RPMI7951 (cell line): ENCODE measurements at regions not wholly inside any gene's neighbourhood (a gene's known extent, or its start where the extent isn't known, plus 50 kb on each side); places are given as distances from the start of the nearest gene placed in this dataset.
A peak's percentile ranks its signal among the peaks of the same experiment; 100 is the strongest.
"Not testable (repeated sequence)": the region's sequence is repeated elsewhere in the genome, so short reads cannot be mapped to it uniquely, and the experiment has no call there.

Experiments
- DNase-seq: peaks from one replicate; pipeline ENCODE4 v3.0.0-alpha.2; 2012; ENCODE audit warnings: low read depth

DNA sequence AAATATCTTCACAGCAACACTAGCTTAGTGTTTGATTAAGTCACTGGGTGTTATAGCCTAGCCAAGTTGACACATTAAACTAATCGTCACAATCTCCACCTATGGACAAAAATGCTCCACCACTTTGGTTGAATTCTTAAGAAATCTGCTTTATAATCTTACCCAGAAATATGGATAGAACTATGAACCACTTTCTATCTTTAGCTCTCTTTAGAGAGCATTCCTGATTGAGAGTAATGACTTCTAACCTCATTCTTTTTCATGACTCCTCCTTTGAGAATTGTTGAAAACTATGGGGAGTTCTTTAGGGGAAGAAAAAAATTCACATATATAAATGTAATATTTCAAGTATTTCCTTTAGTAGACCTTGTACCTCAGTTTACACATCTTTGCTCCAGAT is 1282.2 kb upstream of the ZEB2 start:
- DNase-seq = no peak

DNA sequence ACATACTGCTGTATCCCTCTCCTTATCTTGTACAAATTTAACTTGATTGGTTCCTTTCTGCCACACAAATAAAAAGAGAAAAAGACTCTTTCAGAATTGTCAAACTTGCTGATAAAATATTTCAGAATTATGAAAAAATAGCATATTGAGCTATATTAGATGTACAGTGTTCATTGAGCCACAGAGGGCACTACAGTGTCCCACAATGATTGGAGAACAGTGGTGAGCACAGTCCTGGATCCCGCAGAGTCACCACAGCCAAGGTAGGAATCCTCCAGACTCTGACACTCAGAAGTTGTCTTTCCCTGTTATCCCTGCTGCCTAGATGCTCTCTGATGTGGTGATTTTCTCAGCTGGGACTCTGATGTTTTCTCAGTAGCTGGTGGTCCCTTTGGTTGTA is 1281.3 kb upstream of the ZEB2 start:
- no peak for DNase-seq

DNA sequence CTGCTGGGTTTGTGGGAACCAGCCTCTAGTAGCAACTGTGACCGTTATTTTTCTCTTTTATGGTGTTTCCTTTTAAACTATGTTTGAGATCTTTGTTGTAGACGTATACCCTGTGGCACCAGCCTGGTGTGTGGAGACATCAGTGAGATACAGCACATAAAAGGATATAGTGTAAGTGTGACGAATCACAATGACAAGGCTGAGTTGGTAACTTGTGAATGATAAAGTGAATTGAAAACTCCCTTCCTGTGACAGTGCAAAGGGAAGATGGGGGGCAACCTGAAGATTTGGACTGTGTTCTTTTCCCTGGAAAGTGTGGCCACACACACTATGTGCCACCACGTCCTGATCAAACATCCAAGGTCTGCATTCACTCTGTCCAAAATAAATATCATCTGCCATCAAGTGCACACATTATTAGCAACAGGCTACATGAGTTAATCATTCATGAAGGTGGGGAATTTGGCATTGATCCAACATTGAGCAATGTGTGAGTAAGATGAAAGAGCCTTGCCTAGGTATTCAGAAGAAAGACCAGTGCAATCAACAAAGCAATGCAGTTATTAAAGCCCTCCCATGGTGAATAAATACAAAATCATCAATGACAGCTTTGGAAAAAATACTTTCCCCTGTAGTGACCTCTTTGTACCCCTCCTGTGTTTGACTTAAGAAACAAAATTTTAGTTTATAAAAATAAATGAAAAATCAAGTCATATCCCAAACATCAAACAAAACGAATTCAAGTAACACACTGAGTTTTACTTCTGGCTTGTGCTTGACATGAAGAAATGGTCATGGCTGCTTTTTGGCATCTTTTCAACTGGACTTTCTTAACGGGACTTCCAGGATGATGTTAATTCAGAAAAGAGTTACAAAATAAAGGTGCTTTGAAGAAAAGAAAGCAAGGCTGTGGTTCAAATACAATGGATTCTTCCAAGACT is 1280.5 kb upstream of the ZEB2 start:
- DNase-seq = no peak

DNA sequence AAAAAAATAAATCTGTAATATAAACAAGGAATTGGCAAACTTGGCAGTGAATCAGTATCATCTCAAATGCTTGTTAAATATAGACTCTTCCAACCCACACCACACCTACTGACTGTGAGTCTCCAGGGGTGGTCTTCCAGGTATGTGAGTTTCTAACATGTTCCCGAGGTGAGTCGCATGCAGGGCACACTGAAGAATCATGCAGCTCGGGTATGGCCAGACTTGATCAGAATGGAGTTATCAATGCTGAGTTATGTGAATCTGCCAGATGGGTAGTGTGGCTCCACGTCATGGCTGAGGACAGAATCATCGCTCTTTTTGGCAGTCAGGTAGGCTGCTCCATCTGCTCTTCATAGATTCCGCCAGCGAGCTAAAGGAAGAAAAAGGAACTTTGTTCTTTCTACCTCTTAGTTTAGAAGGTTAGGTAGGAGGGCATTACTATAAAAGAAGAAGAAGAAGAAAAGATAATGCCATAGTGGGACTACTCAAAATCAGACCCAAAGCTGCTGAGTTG is 1279.7 kb upstream of the ZEB2 start:
- no peak for DNase-seq

- no peak for DNase-seq
Observed at GRCh38 chr2:145798419-145798818, 1278.5 kb upstream of the ZEB2 start.

- no peak for DNase-seq
Observed at GRCh38 chr2:145797692-145798091, 1277.8 kb upstream of the ZEB2 start.

GRCh38 chr2:145792745-145793144 is 1272.8 kb upstream of the ZEB2 start:
- peak; percentile 61 for DNase-seq

GRCh38 chr2:145789636-145790035 is 1269.7 kb upstream of the ZEB2 start:
- DNase-seq = no peak

- DNase-seq = not testable (repeated sequence)
Observed at GRCh38 chr2:145787597-145788361, 1267.9 kb upstream of the ZEB2 start.

DNA sequence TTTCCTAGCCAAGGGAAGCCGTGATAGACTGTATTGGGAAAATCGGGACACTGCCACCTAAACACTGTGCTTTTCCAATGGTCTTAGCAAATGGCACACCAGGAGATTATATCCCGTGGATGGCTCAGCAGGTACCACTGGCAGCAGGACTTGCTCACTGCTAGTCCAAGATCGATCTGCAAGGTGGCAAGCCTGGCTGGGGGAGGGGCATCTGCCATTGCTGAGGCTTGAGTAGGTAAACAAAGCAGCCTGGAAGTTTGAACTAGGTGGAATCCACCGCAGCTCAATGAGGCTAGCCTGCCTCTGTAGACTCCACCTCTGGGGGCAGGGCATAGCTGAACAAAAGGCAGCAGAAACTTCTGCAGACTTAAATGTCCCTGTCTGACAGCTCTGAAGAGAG is 1262.7 kb upstream of the ZEB2 start:
- DNase-seq = not testable (repeated sequence)

DNA sequence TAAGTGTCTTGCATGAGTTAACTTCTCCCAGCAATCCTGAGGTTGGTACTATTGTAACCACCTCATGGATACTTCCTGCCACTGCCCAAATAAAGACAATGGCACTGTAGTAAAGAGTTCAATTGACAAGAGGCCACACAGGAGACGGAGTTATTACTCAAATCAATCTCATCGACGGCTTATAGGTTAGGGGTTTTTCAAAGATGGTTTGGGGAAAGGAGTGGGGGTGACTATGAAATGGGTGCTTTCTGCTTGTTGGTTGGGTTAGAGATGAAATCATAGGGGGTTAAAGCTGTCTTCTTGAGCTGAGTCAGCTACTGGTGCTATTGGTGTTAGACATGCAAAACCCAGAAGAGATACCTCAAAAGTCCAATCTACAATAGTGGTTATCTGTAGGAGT is 1258.0 kb upstream of the ZEB2 start:
- no peak for DNase-seq

- peak; percentile 28 for DNase-seq
Observed at GRCh38 chr2:145777297-145777696, 1257.4 kb upstream of the ZEB2 start.

DNA sequence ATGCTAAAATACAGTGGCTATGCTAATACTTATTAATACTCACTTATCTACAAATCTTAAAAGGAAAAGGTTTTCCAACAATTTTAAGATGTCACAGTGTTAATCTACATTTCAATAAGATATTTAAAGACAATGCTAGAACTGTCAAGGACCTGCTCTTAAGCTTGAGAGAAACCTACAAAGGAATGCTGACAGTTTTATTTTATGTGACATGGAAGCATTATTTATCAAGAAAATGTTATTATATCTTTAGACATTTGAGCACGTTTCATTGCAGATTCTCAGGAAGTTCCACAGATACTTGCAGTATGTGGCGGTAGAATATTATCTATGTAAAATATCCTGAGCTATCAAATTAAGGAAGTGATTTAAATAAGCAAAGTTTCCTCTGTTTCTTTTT is 1255.7 kb upstream of the ZEB2 start:
- DNase-seq = no peak

DNA sequence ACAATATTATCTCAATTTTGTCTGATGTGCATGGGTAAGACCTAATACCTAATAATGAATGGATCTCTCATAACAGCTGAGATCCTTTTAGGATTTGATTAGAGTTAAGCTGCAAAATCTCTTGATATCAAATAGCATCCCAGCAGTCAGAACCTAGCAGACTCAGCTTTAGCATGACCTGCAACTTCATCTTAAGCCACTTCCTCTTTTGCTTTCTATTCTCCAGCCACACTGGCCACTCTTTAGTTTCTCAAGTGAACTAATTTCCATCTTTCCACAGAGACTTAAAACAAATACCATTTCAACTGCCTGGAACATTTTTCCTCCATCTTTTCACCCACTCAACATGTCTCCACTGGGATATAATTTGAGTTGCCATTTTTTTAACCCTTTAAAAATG is 1251.6 kb upstream of the ZEB2 start:
- DNase-seq = no peak

DNA sequence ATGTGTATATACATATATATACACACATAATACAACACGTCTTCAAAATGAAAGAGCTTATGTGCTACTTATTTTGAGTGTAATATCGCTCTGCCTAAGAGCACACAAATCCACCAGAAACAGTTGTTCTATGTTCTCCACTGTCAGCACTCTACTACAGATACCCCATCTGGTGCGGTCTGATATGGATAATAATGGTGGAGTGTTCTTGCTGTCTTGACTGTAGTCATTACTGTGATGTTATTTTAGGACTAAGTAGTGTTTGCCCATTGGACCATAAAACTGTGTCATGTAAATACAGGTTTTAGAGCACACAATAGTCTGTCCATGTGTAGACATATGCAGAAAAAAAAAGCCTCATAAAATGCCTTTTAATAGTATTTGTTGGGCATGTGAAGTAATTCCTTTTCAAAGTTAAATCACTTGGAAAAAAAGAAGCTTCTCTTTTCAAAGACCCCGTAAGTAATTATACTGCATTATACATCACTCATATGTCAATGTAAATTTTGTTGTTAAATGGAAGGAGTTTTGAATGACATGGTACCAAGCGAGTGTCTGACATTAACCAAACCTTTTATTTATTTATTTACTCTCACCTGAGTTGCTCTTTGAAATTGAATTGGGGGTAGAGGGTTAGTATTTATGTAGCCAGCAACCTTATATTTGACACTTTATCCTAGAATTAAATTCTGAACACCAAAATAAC is 1249.2 kb upstream of the ZEB2 start:
- DNase-seq = no peak

DNA sequence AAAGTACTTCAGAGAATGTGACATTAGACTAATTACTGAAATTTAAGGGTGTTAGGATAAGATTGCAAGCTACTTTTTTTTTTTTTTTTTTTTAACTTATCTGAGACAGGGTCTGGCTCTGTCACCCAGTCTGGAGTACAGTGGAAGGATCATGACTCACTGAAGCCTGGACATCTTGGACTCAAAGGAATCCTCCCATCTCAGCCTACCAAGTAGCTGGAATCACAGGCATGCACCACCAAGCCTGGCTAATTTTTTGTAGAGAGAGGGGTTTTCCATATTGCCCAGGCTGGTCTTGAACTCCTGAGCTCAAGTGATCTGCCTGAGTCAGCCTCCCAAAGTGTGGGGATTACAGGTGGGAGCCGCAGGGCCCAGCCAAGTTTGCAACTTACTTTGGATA is 1246.0 kb upstream of the ZEB2 start:
- no peak for DNase-seq

DNA sequence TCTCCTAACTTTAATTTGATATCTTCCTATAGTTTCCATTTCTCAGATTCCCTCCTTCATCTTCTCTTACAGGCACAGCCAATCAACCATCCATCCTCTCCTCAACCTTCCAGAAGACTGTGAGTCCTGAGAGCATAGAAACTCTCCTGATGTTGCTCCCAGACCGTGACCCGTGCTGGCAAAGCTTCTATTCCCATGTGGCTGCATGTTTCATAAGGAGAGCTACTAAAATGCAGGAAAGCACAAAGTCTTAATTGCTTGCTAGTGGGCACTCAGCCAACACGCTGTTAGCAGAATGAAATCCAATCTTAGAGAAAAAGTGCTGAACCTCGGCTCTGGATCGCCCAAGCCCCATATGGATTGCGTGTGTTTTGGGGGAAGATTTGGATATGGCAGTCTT is 1244.7 kb upstream of the ZEB2 start:
- peak; percentile 37 for DNase-seq

GRCh38 chr2:145760781-145761649 is 1241.1 kb upstream of the ZEB2 start:
- DNase-seq = peak; percentile 9

- no peak for DNase-seq
Observed at GRCh38 chr2:145759228-145759915, 1239.5 kb upstream of the ZEB2 start.

DNA sequence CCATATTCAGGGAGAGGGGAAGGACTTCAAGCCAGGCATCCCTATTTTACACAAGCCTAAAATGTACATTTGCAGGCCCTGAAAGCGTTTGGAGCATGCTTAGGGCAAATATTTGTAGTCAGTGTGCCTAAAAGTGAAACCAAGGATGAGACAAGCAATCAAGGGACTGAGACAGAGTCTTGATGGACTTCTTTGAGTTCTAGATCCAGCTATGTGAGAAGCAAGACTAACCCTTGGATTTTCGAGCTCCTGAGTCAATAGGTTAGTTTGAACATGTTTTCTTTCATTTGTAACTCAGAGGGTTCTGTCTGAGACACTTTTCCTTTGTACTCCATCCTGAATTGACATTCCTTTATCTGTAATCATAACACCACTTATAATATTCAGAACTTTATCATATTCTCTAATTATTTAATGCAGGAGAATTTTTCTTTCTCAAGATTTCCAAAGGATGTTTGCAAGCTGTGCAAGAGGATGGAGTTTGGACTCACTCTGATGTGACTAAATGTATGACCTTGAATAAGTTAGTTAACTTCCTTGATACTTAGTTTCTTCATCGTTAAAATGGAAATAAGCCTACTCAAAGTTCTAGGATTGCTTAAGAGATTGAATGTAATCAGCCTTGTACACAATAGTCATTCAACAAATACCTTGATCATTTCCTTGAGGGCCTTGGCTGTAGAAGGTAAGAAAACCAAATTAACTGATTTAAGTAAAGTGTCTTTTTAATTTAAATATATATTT is 1237.8 kb upstream of the ZEB2 start:
- peak; percentile 14 for DNase-seq
